ENCODE measurements at regions not wholly inside any gene's neighbourhood (a gene's known extent, or its start where the extent isn't known, plus 50 kb on each side); places are given as distances from the start of the nearest gene placed in this dataset.
A peak's percentile ranks its signal among the peaks of the same experiment; 100 is the strongest.

DNA sequence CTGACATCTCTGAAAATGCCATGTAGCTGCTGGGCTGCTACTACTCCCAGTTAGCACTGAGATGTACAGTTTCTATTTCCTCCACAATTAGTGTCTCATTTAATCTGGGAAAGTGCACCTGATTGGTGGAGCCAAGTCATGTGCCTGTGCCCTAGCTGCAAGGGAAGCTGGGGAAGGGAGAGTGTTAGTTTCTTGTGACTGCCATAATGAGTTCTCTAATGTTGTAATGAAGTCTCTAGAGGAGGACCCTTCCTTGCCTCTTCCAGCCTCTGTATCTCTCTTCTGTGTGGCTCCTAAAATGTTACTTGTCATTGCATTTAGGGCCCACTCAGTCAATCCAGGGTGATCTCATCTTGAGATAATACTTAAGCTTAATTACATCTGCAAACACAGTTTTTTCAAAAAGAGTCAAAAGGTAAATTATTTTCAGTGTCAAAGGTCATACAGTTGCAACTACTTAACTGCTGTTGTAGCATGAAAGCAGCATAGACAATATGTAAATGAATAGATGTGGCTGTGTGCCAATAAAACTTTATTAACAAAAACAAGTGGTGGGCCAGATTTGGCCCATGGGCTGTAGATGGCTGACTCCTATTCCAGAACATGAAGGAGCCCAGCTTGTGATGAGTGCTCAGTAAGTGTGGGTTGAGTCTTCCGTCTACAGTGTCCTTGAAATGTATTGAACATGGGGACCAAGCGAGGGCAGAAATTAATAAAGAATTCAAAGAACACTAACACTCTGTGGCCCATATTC is 137.2 kb upstream of the MAP1LC3B2 start:
- Histone ChIP-seq H3K36me3 (ENCODE audit: control insufficient read depth, insufficient read depth, low read length) (no peaks in the 10 kb centered on the region), H3K4me1 (ENCODE audit: control insufficient read depth, insufficient read depth, low read length) (peaks cover 2% of the 10 kb centered on the region), H3K27ac (ENCODE audit: low read length) (no peak overlapping the region), H3K4me3 (ENCODE audit: low read length) (no peak overlapping the region), H3K9me3 (ENCODE audit: control insufficient read depth, low read depth, low read length) (peaks cover 3% of the 10 kb centered on the region), H3K27me3 (ENCODE audit: control insufficient read depth, insufficient read depth, low read length) (no peaks in the 10 kb centered on the region)
- DNase-seq = no peak
- no CpG with 5 or more reads among the region's 2 CpGs for WGBS (ENCODE audit: insufficient coverage, low lambda C conversion rate)

GRCh38 chr12:116423094-116423493 is 136.1 kb upstream of the MAP1LC3B2 start:
- Histone ChIP-seq H3K4me1 (ENCODE audit: control insufficient read depth, insufficient read depth, low read length) (peaks cover 12% of the 10 kb centered on the region), H3K4me3 (ENCODE audit: low read length) (no peak overlapping the region), H3K27me3 (ENCODE audit: control insufficient read depth, insufficient read depth, low read length) (no peaks in the 10 kb centered on the region), H3K9me3 (ENCODE audit: control insufficient read depth, low read depth, low read length) (peaks cover 3% of the 10 kb centered on the region), H3K36me3 (ENCODE audit: control insufficient read depth, insufficient read depth, low read length) (no peaks in the 10 kb centered on the region), H3K27ac (ENCODE audit: low read length) (peak overlapping the region; percentile 65)
- DNase-seq = peak; percentile 62 to 81
- no CpG with 5 or more reads among the region's 4 CpGs for WGBS (ENCODE audit: insufficient coverage, low lambda C conversion rate)

DNA sequence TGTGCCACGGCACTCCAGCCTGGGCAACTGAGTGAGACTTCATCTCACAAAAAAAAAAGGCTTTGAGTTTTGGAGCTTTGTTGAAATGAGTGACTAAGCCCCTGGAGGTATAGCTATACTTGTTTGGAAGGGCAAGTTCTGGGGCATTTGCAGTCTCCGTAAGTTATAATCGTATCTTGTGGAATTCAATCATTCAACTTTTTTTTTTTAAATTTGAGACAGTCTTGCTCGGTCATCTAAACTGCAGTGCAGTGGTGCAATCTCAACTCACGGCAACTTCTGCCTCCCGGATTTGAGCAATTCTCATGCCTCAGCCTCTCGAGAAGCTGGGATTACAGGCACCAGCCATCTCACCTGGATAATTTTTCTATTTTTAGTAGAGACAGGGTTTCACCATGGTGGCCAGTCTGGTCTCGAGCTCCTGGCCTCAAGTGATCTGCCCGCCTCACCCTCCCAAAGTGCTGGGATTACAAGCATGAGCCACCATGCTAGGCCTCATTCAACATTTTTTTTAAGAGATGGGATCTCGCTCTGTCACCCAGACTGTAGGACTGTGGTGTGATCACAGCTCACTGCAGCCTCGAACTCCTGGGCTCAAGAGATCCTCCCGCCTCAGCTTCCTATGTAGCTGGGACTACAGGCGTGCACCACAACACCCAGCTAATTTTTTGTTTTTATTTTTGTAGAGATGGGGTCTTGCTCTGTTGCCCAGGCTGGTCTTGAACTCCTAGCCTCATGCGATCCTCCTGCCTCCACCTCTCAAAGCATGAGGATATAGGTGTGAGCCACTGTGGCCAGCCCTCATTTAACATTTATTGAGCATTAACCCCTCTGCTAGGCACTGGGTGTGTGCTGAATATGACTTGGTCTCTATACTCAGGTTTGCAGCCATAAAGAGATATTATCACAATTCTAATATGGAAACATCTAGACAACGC is 133.7 kb upstream of the MAP1LC3B2 start:
- Histone ChIP-seq H3K36me3 (ENCODE audit: control insufficient read depth, insufficient read depth, low read length) (no peaks in the 10 kb centered on the region), H3K9me3 (ENCODE audit: control insufficient read depth, low read depth, low read length) (peaks cover 3% of the 10 kb centered on the region), H3K4me3 (ENCODE audit: low read length) (no peak overlapping the region), H3K27me3 (ENCODE audit: control insufficient read depth, insufficient read depth, low read length) (no peaks in the 10 kb centered on the region), H3K27ac (ENCODE audit: low read length) (no peak overlapping the region), H3K4me1 (ENCODE audit: control insufficient read depth, insufficient read depth, low read length) (peaks cover 12% of the 10 kb centered on the region)
- 100% methylated on average over 1 of the region's 15 CpGs for WGBS (ENCODE audit: insufficient coverage, low lambda C conversion rate)
- no peak for DNase-seq

DNA sequence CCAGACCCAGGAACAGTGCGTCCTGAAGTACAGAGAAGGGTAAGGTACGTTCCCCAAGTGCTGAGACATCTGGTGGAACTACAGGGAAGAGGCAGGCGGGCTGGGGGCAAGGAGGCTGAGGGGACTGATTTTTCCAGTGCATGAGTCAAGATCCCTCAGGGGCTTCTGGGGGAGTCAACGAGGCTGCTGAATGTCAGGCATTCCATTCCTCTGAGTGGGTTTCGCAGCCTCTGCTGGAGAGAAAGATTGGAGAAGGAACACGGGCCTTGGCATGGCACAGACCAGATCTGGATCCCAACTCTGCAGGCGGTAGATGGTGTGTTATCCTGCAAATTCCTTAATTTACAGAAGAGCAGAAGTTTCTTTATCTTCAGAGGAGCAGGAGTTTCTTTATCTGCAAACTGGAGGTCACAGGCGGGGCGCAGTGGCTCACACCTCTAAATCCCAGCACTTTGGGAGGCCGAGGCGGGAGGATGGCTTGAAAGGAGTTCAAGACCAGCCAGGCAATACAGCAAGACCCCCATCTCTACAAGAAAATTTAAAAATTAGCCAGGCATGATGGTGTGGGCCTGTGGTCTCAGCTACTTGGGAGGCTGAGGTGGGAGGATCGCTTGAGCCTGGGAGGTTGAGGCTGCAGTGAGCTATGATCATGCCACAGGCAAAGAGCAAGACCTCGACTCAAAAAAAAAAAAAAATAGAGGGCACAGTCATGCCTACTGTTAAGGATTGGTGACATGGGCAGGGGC is 132.6 kb upstream of the MAP1LC3B2 start:
- Histone ChIP-seq H3K36me3 (ENCODE audit: control insufficient read depth, insufficient read depth, low read length) (no peaks in the 10 kb centered on the region), H3K9me3 (ENCODE audit: control insufficient read depth, low read depth, low read length) (peaks cover 3% of the 10 kb centered on the region), H3K4me3 (ENCODE audit: low read length) (no peak overlapping the region), H3K4me1 (ENCODE audit: control insufficient read depth, insufficient read depth, low read length) (peaks cover 12% of the 10 kb centered on the region), H3K27me3 (ENCODE audit: control insufficient read depth, insufficient read depth, low read length) (no peaks in the 10 kb centered on the region), H3K27ac (ENCODE audit: low read length) (peak overlapping the region; percentile 83)
- peak in 1 of 2 donors; percentile 38 for DNase-seq
- WGBS (ENCODE audit: insufficient coverage, low lambda C conversion rate) = 80% methylated on average over 1 of the region's 13 CpGs

- H3K27me3 ChIP-seq (ENCODE audit: control insufficient read depth, insufficient read depth, low read length) = no peaks in the 10 kb centered on the region
- H3K4me1 ChIP-seq (ENCODE audit: control insufficient read depth, insufficient read depth, low read length) = peaks cover 12% of the 10 kb centered on the region
- DNase-seq = peak; percentile 59 to 75
- H3K9me3 ChIP-seq (ENCODE audit: control insufficient read depth, low read depth, low read length) = peaks cover under 1% of the 10 kb centered on the region
- H3K27ac ChIP-seq (ENCODE audit: low read length) = peak overlapping the region; percentile 83
- WGBS (ENCODE audit: insufficient coverage, low lambda C conversion rate) = 40% methylated on average over 2 of the region's 19 CpGs
- H3K36me3 ChIP-seq (ENCODE audit: control insufficient read depth, insufficient read depth, low read length) = no peaks in the 10 kb centered on the region
- no peak overlapping the region for H3K4me3 ChIP-seq (ENCODE audit: low read length)
These were observed 131.8 kb upstream of the MAP1LC3B2 start for GRCh38 chr12:116427200-116427930.

GRCh38 chr12:116429826-116430360 is 129.3 kb upstream of the MAP1LC3B2 start:
- DNase-seq = no peak
- no CpG with 5 or more reads among the region's 7 CpGs for WGBS (ENCODE audit: insufficient coverage, low lambda C conversion rate)
- Histone ChIP-seq H3K4me1 (ENCODE audit: control insufficient read depth, insufficient read depth, low read length) (peaks cover 27% of the 10 kb centered on the region), H3K9me3 (ENCODE audit: control insufficient read depth, low read depth, low read length) (peaks cover 4% of the 10 kb centered on the region), H3K27me3 (ENCODE audit: control insufficient read depth, insufficient read depth, low read length) (no peaks in the 10 kb centered on the region), H3K4me3 (ENCODE audit: low read length) (no peak overlapping the region), H3K36me3 (ENCODE audit: control insufficient read depth, insufficient read depth, low read length) (no peaks in the 10 kb centered on the region), H3K27ac (ENCODE audit: low read length) (no peak overlapping the region)

- H3K27me3 ChIP-seq (ENCODE audit: control insufficient read depth, insufficient read depth, low read length) = no peaks in the 10 kb centered on the region
- no peak overlapping the region for H3K4me3 ChIP-seq (ENCODE audit: low read length)
- 100% methylated on average over 1 of the region's 5 CpGs for WGBS (ENCODE audit: insufficient coverage, low lambda C conversion rate)
- peaks cover 36% of the 10 kb centered on the region for H3K4me1 ChIP-seq (ENCODE audit: control insufficient read depth, insufficient read depth, low read length)
- H3K27ac ChIP-seq (ENCODE audit: low read length) = no peak overlapping the region
- no peaks in the 10 kb centered on the region for H3K36me3 ChIP-seq (ENCODE audit: control insufficient read depth, insufficient read depth, low read length)
- DNase-seq = no peak
- H3K9me3 ChIP-seq (ENCODE audit: control insufficient read depth, low read depth, low read length) = peaks cover 4% of the 10 kb centered on the region
These were observed 128.1 kb upstream of the MAP1LC3B2 start for GRCh38 chr12:116430911-116431565.

DNA sequence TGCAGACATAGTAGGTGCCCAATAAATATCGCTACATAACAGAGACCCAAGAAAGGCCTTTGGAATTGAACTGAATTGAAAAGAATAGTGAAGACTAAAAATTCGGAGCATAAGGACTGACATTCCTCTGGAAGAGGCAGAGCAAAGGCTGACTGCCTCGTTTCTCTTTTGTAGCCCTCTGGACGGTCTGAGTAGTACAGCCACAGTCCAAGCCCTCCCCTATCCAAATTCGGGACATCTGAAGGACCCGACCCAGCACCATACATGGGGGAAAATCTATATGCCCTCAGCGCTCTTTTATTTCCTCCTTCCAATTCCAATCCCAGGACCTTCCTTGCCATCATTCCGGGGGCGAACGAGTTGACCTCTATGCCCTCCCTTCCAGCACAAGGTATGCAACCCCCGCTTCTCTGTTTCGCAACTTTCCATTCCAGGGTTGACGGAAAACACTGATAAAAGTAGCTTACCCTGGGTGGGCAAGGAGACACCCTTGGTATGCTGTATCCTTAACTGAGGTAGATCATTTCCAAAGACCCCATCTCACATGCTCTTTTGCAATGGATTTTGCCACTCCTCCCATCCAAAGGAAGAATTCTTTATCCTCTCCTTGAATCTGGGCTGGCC is 127.4 kb upstream of the MAP1LC3B2 start:
- H3K27ac ChIP-seq (ENCODE audit: low read length) = no peak overlapping the region
- H3K4me3 ChIP-seq (ENCODE audit: low read length) = no peak overlapping the region
- H3K27me3 ChIP-seq (ENCODE audit: control insufficient read depth, insufficient read depth, low read length) = no peaks in the 10 kb centered on the region
- DNase-seq = no peak
- peaks cover 4% of the 10 kb centered on the region for H3K9me3 ChIP-seq (ENCODE audit: control insufficient read depth, low read depth, low read length)
- H3K4me1 ChIP-seq (ENCODE audit: control insufficient read depth, insufficient read depth, low read length) = peaks cover 43% of the 10 kb centered on the region
- H3K36me3 ChIP-seq (ENCODE audit: control insufficient read depth, insufficient read depth, low read length) = no peaks in the 10 kb centered on the region
- WGBS (ENCODE audit: insufficient coverage, low lambda C conversion rate) = 88% methylated on average over 3 of the region's 13 CpGs

GRCh38 chr12:116432314-116432750 is 126.8 kb upstream of the MAP1LC3B2 start:
- 80% methylated on average over 1 of the region's 4 CpGs for WGBS (ENCODE audit: insufficient coverage, low lambda C conversion rate)
- Histone ChIP-seq H3K27me3 (ENCODE audit: control insufficient read depth, insufficient read depth, low read length) (no peaks in the 10 kb centered on the region), H3K27ac (ENCODE audit: low read length) (no peak overlapping the region), H3K9me3 (ENCODE audit: control insufficient read depth, low read depth, low read length) (peaks cover 4% of the 10 kb centered on the region), H3K4me3 (ENCODE audit: low read length) (no peak overlapping the region), H3K4me1 (ENCODE audit: control insufficient read depth, insufficient read depth, low read length) (peaks cover 45% of the 10 kb centered on the region), H3K36me3 (ENCODE audit: control insufficient read depth, insufficient read depth, low read length) (no peaks in the 10 kb centered on the region)
- DNase-seq = peak in 1 of 2 donors; percentile 40

Measured in large intestine (tissue), 3 donors.